GM18498 (cell line): ENCODE measurements at regions not wholly inside any gene's neighbourhood (a gene's known extent, or its start where the extent isn't known, plus 50 kb on each side); places are given as distances from the start of the nearest gene placed in this dataset.
"Not testable (repeated sequence)": the region's sequence is repeated elsewhere in the genome, so short reads cannot be mapped to it uniquely, and the experiment has no call there.

Experiments used
- ATAC-seq: cut with Tn5 transposase; IDR thresholded peaks from one replicate; pipeline ENCODE4 v1.9.1; 2021; ENCODE audit warnings: mild to moderate bottlenecking, moderate library complexity; ENCODE audit not compliant: unreplicated experiment

GRCh38 chr2:183892315-183892941 lies 705.9 kb upstream of the ZNF804A start:
- no peak for ATAC-seq

GRCh38 chr2:183898641-183899040 lies 699.7 kb upstream of the ZNF804A start:
- no peak for ATAC-seq

GRCh38 chr2:183901931-183902330 lies 696.4 kb upstream of the ZNF804A start:
- ATAC-seq, result no peak

DNA sequence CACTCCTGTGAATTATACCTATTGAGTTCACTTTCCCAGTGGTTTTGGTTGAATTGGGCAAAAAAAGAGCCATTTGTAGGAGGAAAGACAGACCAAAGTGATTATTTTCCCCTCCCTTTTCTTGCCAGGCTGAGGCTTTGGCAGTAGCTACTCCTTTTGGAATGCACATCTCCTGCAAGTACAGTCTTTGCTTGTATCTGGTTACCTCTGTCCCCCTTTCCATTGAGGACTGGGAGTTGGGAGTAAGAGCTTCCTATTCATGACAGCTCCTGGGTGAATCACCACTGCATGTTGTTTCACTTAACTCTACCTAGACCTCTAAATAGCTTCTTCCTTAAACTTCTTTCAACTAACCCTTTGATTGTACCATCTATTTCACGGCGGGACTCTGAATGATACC lies 695.3 kb upstream of the ZNF804A start:
- no peak for ATAC-seq

DNA sequence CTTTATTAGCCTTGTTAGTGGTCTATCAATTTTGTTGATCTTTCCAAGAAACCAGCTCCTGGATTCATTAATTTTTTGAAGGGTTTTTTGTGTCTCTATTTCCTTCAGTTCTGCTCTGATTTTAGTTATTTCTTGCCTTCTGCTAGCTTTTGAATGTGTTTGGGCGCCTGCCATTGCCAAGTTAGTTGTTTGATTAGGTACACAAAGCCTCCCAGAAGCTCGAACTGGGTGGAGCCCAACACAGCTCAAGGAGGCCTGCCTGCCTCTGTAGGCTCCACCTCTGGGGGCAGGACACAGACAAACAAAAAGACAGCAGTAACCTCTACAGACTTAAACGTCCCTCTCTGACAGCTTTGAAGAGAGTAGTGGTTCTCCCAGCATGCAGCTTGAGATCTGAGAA lies 682.3 kb upstream of the ZNF804A start:
- not testable (repeated sequence) for ATAC-seq

DNA sequence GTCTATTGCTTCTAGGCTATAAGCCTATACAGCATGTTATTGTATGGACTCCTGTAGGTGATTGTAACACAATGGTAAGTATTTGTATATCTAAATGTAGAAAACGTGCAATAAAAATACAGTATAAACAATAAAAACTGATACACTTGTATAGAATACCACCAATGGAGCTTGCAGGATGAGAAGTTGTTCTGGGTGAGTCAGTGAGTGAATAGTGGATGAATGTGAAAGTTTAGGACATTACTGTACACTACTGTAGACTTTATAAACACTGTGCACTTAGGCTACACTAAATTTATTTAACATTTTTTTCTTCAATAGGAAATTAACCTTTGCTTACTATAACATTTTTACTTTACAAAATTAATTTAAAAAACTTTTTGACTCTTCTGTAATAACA lies 679.2 kb upstream of the ZNF804A start:
- ATAC-seq, result no peak

- no peak for ATAC-seq
These were observed 678.4 kb upstream of the ZNF804A start for GRCh38 chr2:183919926-183920325.

DNA sequence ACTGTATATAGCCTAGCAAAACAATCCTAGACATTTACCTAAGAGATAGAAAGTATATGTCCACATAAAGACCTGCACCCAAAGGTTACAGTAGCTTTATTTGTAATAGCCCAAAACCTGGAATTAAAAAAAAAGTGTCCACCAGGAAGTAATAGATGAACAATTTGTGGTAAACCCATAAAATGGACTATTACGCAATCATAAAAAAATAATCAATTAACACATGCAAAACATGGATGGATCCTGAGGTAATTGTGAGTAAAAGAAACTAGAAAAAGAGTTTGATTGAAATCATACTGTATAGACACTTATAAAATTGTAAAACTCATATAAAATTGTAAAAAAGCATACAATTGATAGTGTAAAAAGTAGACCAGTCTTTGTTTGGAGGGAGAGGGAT lies 673.0 kb upstream of the ZNF804A start:
- ATAC-seq, result no peak

DNA sequence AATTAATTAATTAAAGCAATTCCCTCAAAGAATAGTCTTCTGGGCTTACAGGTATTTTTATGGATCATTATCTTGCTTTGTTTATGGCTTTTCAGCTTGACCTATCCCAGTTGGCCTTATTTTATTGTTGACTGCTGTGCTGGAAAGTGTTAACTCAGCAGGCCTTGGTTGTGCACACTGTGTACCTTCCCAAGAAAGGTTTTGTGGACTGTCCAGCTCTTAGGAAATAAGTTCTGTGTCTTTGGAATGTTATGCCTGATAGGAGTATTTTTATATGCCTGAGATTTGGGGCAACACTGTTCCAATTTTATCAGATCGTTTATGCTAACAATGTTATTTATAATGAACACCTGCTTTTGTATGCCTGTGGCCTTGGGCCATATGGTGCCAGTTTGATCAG lies 671.9 kb upstream of the ZNF804A start:
- ATAC-seq, result no peak

DNA sequence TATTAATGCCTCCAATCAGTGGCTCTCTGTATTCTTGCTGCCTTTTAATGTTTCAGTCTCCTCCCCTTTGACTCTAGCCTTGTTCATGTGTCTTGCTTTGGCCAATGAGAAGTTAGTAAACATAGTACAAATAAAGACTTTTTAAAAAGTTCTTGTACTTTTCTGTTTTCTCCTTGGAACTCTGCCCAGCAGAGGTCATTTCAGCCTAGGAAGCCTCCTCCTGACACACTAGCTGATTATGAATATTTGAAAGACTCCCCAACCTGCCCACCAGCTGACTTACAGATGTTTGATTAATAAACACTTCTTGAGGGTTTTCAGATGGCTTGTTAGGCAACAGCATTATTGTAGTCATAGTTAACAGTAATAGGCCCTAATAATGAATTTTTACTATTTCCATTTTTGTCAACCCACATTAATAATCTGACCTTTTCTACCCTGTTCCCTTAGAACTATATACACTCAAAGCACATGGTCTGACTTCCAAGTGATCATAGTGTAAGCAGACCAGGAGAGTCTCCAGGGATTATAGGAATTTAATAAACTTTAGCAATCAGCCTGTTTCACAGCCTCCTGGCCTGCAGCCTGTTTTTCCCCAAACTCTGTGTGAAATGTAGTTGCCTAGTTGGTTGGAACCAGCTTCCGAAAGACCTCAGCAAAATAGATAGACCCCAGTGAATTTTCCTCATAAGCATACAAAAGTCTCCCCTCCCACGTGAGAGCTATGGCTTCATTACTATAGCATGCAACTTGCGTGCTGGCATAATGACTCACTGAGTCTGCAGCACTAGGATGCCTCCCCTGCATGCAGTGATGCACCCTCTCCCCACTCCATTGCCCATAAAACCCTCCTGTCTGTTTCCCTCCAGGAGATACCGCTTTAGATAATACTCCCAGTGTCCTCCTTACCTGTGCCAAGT lies 670.7 kb upstream of the ZNF804A start:
- no peak for ATAC-seq

- no peak for ATAC-seq
These were observed 663.3 kb upstream of the ZNF804A start for GRCh38 chr2:183935005-183935404.

GRCh38 chr2:183937220-183937619 lies 661.1 kb upstream of the ZNF804A start:
- ATAC-seq, result no peak

DNA sequence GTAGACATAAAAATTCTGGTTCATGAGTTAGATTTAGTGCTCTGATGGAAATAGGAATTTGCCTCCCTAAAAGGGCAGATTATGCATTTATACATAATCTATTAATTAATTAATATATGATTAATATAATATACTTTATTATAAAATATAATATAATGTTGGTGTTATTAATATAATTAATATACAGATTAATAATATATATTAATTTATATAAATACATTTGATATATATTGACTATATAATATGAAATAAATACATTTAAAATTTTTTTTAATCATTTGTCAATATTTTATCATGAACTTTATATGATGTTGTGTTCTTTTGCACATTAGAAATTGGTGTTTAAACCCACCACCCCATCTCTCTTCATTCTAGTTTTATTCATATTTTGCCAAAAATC lies 652.1 kb upstream of the ZNF804A start:
- no peak for ATAC-seq

GRCh38 chr2:183948861-183949260 lies 649.5 kb upstream of the ZNF804A start:
- no peak for ATAC-seq

DNA sequence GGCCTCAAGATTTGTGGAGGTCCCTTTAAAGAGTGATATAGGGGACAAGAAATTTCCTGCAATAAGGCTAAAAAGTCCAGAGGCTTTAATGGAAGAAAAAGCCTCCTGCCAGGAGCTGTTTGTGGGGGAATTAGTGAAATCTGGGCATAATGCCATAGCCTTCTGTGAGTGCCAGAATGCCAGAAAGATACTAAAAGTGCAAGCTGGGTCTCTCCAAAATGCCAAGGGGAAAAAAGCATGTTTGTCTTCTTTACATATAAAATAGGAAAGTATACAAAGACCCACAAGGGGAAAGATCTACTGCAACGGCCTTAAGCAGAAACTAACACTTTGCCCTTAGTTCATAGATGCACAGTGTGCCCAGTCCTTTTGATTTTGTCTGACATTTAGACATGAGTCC lies 647.7 kb upstream of the ZNF804A start:
- no peak for ATAC-seq

DNA sequence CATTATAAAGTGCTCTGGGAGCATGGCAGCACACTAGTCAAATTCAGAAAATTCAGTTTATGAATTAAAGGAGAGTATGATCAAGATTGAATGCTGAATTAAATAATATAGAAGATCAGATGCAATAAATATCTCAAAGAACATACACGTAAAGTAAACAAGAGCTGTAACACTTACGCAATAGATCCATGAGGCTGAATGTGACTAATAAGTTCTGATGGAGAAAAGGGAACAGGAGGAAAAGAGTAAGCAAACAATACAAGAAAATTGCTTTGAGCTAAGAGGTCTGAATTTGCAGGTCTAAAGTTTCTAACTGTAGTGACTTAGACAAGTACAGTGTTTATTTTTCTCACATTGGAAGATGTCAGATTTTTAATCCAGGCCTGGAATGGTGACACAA lies 646.7 kb upstream of the ZNF804A start:
- ATAC-seq, result no peak

DNA sequence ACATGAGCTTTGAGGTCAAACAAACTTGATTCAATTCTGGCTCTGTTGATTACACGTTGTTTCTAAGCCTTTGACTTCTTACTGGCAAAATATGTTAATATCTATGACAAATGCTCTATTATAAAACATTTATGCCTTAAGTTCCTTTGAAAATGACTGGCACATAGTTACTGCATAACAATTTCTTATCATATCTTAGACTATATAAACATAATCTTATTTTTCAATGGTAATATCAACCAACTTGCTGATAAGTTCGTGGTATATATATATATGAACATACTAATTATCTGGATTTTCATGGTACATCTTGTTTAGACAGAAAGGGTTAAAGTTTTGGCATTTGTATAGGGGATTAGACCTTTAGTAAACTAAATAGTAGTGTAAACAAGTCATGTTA lies 645.6 kb upstream of the ZNF804A start:
- ATAC-seq, result no peak

DNA sequence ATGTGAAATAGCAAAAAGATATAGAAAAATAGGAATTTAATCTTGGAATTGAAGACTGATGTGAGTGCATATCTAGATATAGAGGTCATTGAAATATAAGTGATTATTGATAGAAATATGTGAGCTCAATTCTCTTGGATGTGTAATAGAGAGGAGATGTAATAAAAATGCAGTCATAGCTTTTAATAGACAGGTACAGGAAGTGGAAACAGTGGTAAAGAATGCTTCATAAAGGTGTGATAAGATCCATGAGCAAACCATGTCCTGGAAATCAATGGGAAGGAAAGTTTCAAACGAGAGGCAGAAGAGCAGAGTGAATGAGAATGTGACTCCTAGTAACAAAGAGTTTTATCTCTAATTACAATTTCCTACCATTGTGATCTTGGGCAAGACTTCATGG lies 634.7 kb upstream of the ZNF804A start:
- no peak for ATAC-seq

DNA sequence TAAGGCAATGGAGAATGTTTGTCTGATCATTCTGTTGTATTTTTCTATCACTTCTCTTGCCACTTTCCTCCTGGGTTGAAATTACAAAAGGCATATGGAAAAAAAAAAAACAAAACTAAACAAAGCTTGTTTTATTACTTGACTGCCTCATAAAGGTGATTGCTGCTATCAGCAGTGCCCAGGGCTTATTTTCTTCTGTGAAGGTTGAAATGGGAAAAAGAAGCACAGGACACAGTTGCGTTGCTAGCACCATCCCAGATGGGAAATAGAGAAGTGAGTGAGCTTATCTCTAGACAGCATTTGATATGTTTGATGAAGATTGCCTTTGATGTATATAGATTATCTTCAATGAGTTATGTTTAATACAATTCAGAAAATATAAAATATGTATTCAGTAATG lies 633.8 kb upstream of the ZNF804A start:
- no peak for ATAC-seq

DNA sequence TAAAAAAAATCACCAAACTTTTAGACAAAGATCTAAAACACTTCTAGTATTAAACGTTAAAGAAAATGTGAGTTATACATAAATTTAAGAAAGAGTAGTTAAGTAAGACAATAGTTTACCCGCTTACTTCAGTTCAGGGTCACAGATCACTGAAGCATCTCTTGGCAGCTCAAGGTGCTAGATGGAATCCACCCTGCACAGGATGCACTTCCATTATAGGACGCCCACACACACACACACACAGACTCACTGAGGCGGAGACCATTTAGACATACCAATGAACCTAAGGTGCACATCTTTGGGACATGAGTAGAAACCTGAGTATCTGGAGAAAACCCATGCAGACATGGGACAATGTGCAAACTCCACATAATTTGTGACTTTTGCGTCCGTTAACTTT lies 630.6 kb upstream of the ZNF804A start:
- no peak for ATAC-seq

DNA sequence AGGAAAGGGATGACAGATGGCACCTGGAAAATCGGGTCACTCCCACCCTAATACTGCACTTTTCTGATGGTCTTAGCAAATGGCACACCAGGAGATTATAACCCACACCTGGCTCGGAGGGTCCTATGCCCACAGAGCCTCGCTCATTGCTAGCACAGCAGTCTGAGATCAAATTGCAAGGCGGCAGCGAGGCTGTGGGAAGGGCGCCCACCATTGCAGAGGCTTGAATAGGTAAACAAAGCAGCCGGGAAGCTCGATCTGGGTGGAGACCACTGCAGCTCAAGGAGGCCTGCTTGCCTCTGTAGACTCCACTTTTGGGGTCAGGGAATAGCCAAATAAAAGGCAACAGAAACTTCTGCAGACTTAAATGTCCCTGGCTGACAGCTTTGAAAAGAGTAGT lies 622.7 kb upstream of the ZNF804A start:
- ATAC-seq, result not testable (repeated sequence)

GRCh38 chr2:183984871-183985270 lies 613.5 kb upstream of the ZNF804A start:
- ATAC-seq, result no peak
